ENCODE measurements at regions not wholly inside any gene's neighbourhood (a gene's known extent, or its start where the extent isn't known, plus 50 kb on each side); places are given as distances from the start of the nearest gene placed in this dataset.

- TF ChIP-seq POLR2AphosphoS5 (IDR thresholded peaks at IDR 0.05; ENCODE audit: low read depth, low read length) = no peak
- no peak for TF ChIP-seq CEBPB (IDR thresholded peaks at IDR 0.05; ENCODE audit: low read depth, low read length)
- no peak for TF ChIP-seq RFX5 (IDR thresholded peaks at IDR 0.05; ENCODE audit: borderline replicate concordance, low read depth, low read length)
These were observed 178.8 kb downstream of the KATNAL1 start (continued) for GRCh38 chr13:30128591-30128990.
